ENCODE measurements at regions not wholly inside any gene's neighbourhood (a gene's known extent, or its start where the extent isn't known, plus 50 kb on each side); places are given as distances from the start of the nearest gene placed in this dataset.

DNA sequence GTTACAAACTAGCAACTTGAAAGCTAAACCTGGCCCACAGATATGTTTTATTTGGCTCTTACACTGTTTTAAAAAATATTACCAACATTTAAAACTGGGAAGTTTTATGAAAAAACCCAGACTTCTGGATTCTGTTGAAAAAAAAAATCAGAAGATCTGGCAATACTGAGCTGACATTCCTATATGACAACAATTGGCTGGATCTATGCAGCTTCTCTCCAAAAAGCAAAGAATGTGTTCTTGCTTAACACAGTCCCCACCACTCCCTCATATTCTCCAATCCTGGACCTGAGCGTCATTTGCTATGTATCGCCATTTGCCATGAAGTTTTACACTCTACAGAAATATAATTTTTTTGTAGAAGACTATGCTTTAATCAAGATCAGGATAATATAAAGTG is 859.6 kb downstream of the LTN1 start:
- no peak for TF ChIP-seq POLR2AphosphoS5 (IDR thresholded peaks at IDR 0.05; ENCODE audit: insufficient read depth in 1 of 2, low read depth in 1 of 2)
- TF ChIP-seq, protein P1, sequence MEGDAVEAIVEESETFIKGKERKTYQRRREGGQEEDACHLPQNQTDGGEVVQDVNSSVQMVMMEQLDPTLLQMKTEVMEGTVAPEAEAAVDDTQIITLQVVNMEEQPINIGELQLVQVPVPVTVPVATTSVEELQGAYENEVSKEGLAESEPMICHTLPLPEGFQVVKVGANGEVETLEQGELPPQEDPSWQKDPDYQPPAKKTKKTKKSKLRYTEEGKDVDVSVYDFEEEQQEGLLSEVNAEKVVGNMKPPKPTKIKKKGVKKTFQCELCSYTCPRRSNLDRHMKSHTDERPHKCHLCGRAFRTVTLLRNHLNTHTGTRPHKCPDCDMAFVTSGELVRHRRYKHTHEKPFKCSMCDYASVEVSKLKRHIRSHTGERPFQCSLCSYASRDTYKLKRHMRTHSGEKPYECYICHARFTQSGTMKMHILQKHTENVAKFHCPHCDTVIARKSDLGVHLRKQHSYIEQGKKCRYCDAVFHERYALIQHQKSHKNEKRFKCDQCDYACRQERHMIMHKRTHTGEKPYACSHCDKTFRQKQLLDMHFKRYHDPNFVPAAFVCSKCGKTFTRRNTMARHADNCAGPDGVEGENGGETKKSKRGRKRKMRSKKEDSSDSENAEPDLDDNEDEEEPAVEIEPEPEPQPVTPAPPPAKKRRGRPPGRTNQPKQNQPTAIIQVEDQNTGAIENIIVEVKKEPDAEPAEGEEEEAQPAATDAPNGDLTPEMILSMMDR (IDR thresholded peaks at IDR 0.05) = no peak

All from vagina (tissue), 2 donors.